ENCODE measurements at regions not wholly inside any gene's neighbourhood (a gene's known extent, or its start where the extent isn't known, plus 50 kb on each side); places are given as distances from the start of the nearest gene placed in this dataset.

DNA sequence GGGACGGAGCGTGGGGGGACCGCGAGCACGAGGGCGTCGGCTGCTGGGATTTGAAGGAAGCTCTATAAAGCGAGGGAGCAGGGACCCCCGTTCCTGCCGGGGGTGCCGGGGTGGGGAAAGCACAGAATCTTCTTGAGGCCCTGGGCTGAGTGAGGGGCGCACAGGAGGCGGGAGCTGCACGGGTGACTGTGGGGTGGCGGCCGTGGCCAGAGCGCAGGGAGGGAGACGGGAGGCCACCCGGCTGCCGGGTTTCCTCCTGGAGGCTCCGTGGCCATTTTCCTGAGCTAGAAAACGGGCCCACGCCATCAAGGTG lies 385.1 kb downstream of the SMOC2 start:
- TF ChIP-seq, protein P1, sequence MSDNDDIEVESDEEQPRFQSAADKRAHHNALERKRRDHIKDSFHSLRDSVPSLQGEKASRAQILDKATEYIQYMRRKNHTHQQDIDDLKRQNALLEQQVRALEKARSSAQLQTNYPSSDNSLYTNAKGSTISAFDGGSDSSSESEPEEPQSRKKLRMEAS (IDR thresholded peaks at IDR 0.05), result no peak
- TF ChIP-seq CEBPB (IDR thresholded peaks at IDR 0.05) (no peak), YY1 (IDR thresholded peaks at IDR 0.05; ENCODE audit: low read depth) (no peak), TAF1 (IDR thresholded peaks at IDR 0.05; ENCODE audit: low read depth) (no peak), CREB1 (IDR thresholded peaks at IDR 0.05; ENCODE audit: low read depth) (no peak), EP300 (IDR thresholded peaks at IDR 0.05; ENCODE audit: borderline replicate concordance) (no peak)
- TF ChIP-seq, protein P2, sequence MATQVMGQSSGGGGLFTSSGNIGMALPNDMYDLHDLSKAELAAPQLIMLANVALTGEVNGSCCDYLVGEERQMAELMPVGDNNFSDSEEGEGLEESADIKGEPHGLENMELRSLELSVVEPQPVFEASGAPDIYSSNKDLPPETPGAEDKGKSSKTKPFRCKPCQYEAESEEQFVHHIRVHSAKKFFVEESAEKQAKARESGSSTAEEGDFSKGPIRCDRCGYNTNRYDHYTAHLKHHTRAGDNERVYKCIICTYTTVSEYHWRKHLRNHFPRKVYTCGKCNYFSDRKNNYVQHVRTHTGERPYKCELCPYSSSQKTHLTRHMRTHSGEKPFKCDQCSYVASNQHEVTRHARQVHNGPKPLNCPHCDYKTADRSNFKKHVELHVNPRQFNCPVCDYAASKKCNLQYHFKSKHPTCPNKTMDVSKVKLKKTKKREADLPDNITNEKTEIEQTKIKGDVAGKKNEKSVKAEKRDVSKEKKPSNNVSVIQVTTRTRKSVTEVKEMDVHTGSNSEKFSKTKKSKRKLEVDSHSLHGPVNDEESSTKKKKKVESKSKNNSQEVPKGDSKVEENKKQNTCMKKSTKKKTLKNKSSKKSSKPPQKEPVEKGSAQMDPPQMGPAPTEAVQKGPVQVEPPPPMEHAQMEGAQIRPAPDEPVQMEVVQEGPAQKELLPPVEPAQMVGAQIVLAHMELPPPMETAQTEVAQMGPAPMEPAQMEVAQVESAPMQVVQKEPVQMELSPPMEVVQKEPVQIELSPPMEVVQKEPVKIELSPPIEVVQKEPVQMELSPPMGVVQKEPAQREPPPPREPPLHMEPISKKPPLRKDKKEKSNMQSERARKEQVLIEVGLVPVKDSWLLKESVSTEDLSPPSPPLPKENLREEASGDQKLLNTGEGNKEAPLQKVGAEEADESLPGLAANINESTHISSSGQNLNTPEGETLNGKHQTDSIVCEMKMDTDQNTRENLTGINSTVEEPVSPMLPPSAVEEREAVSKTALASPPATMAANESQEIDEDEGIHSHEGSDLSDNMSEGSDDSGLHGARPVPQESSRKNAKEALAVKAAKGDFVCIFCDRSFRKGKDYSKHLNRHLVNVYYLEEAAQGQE (IDR thresholded peaks at IDR 0.05; ENCODE audit: low read depth), result no peak
